ENCODE measurements at regions not wholly inside any gene's neighbourhood (a gene's known extent, or its start where the extent isn't known, plus 50 kb on each side); places are given as distances from the start of the nearest gene placed in this dataset.

GRCh38 chr7:65239324-65239706 is 134.3 kb upstream of the ZNF92 start:
- no peaks in the 10 kb centered on the region for H3K36me3 ChIP-seq (ENCODE audit: insufficient read depth, low read length)
- peak overlapping the region; percentile 94 for H3K4me2 ChIP-seq (ENCODE audit: low read length)
- no peaks in the 10 kb centered on the region for H3K79me2 ChIP-seq (ENCODE audit: insufficient read depth, low read length)
- H3K9me3 ChIP-seq (ENCODE audit: insufficient read depth, low read depth, low read length), result no peaks in the 10 kb centered on the region
- Mint-ChIP-seq H3K36me3 (ENCODE audit: low read depth, unreplicated experiment) (peaks cover 2% of the 10 kb centered on the region), H3K4me3 (ENCODE audit: unreplicated experiment) (peak overlapping the region; percentile 67), H3K9me3 (ENCODE audit: unreplicated experiment) (peaks cover 3% of the 10 kb centered on the region), H3K27ac (ENCODE audit: unreplicated experiment) (no peak overlapping the region), H3K27me3 (ENCODE audit: low read depth, unreplicated experiment) (peaks cover 19% of the 10 kb centered on the region), H3K4me1 (ENCODE audit: low read depth, unreplicated experiment) (no peaks in the 10 kb centered on the region)
- H2AFZ ChIP-seq (ENCODE audit: low read depth, low read length), result peak overlapping the region; percentile 96
- FAIRE-seq (no peak), DNase-seq (ENCODE audit: low read depth) (no peak)
- H3K27ac ChIP-seq (ENCODE audit: low read depth, low read length), result no peak overlapping the region
- no peaks in the 10 kb centered on the region for H3K27me3 ChIP-seq (ENCODE audit: insufficient read depth, low read length)
- H3K4me3 ChIP-seq (ENCODE audit: insufficient read depth, low read depth, low read length), result peak overlapping the region; percentile 67
- no peak for TF ChIP-seq CTCF (IDR thresholded peaks at IDR 0.05; ENCODE audit: insufficient read depth, low read depth, low read length)
- TF ChIP-seq EZH2 (IDR thresholded peaks at IDR 0.05; ENCODE audit: insufficient read depth, low read length), result no peak
- no peaks in the 10 kb centered on the region for H4K20me1 ChIP-seq (ENCODE audit: insufficient read depth, low read length)
- H3K4me1 ChIP-seq (ENCODE audit: insufficient read depth, low read length), result peaks cover 6% of the 10 kb centered on the region
- peak overlapping the region; percentile 74 for H3K9ac ChIP-seq (ENCODE audit: low read length)

DNA sequence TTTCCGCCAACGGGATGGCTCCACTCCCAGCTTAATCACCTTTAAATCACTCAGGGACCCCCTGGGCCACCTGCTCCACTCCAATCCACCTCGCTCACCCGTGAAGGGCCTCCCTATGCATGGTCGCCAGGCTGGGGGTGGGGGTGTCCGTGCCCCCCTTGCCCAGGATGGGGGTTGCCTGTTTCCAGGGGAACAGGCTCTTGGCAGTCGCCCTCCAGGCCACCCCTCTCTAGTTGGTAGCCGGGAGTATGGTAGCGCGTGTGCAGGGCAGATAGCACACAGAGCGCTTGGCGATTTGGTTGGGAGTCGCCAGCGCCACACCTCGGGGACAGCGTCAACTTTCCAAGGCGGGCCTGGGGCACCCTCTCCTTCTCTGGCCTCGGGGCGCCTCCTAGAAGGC is 134.9 kb upstream of the ZNF92 start:
- FAIRE-seq (no peak), DNase-seq (ENCODE audit: low read depth) (no peak)
- Mint-ChIP-seq H3K9me3 (ENCODE audit: unreplicated experiment) (peaks cover 3% of the 10 kb centered on the region), H3K36me3 (ENCODE audit: low read depth, unreplicated experiment) (peaks cover 2% of the 10 kb centered on the region), H3K27ac (ENCODE audit: unreplicated experiment) (no peak overlapping the region), H3K4me3 (ENCODE audit: unreplicated experiment) (no peak overlapping the region), H3K4me1 (ENCODE audit: low read depth, unreplicated experiment) (peaks cover 2% of the 10 kb centered on the region), H3K27me3 (ENCODE audit: low read depth, unreplicated experiment) (peaks cover 19% of the 10 kb centered on the region)
- Histone ChIP-seq H4K20me1 (ENCODE audit: insufficient read depth, low read length) (no peaks in the 10 kb centered on the region), H3K4me2 (ENCODE audit: low read length) (no peak overlapping the region), H3K9ac (ENCODE audit: low read length) (no peak overlapping the region), H3K79me2 (ENCODE audit: insufficient read depth, low read length) (no peaks in the 10 kb centered on the region), H3K9me3 (ENCODE audit: insufficient read depth, low read depth, low read length) (no peaks in the 10 kb centered on the region), H3K4me3 (ENCODE audit: insufficient read depth, low read depth, low read length) (no peak overlapping the region), H3K36me3 (ENCODE audit: insufficient read depth, low read length) (no peaks in the 10 kb centered on the region), H3K27ac (ENCODE audit: low read depth, low read length) (no peak overlapping the region), H3K27me3 (ENCODE audit: insufficient read depth, low read length) (no peaks in the 10 kb centered on the region), H3K4me1 (ENCODE audit: insufficient read depth, low read length) (peaks cover 6% of the 10 kb centered on the region), H2AFZ (ENCODE audit: low read depth, low read length) (no peak overlapping the region)
- TF ChIP-seq EZH2 (IDR thresholded peaks at IDR 0.05; ENCODE audit: insufficient read depth, low read length), result no peak
- no peak for TF ChIP-seq CTCF (IDR thresholded peaks at IDR 0.05; ENCODE audit: insufficient read depth, low read depth, low read length)

- Histone ChIP-seq H3K4me2 (ENCODE audit: low read length) (no peak overlapping the region), H3K4me1 (ENCODE audit: insufficient read depth, low read length) (peaks cover 6% of the 10 kb centered on the region), H3K27ac (ENCODE audit: low read depth, low read length) (no peak overlapping the region), H3K36me3 (ENCODE audit: insufficient read depth, low read length) (no peaks in the 10 kb centered on the region), H4K20me1 (ENCODE audit: insufficient read depth, low read length) (no peaks in the 10 kb centered on the region), H3K9me3 (ENCODE audit: insufficient read depth, low read depth, low read length) (no peaks in the 10 kb centered on the region), H3K79me2 (ENCODE audit: insufficient read depth, low read length) (no peaks in the 10 kb centered on the region), H3K9ac (ENCODE audit: low read length) (no peak overlapping the region), H3K4me3 (ENCODE audit: insufficient read depth, low read depth, low read length) (no peak overlapping the region), H2AFZ (ENCODE audit: low read depth, low read length) (no peak overlapping the region), H3K27me3 (ENCODE audit: insufficient read depth, low read length) (no peaks in the 10 kb centered on the region)
- Mint-ChIP-seq H3K4me1 (ENCODE audit: low read depth, unreplicated experiment) (peaks cover 6% of the 10 kb centered on the region), H3K4me3 (ENCODE audit: unreplicated experiment) (no peak overlapping the region), H3K36me3 (ENCODE audit: low read depth, unreplicated experiment) (peaks cover 2% of the 10 kb centered on the region), H3K27ac (ENCODE audit: unreplicated experiment) (no peak overlapping the region), H3K27me3 (ENCODE audit: low read depth, unreplicated experiment) (peaks cover 18% of the 10 kb centered on the region), H3K9me3 (ENCODE audit: unreplicated experiment) (peaks cover 3% of the 10 kb centered on the region)
- DNase-seq (ENCODE audit: low read depth) (no peak), FAIRE-seq (no peak)
- TF ChIP-seq EZH2 (IDR thresholded peaks at IDR 0.05; ENCODE audit: insufficient read depth, low read length), result no peak
- no peak for TF ChIP-seq CTCF (IDR thresholded peaks at IDR 0.05; ENCODE audit: insufficient read depth, low read depth, low read length)
These were observed 138.1 kb upstream of the ZNF92 start for GRCh38 chr7:65235586-65235985.
